ENCODE measurements at regions not wholly inside any gene's neighbourhood (a gene's known extent, or its start where the extent isn't known, plus 50 kb on each side); places are given as distances from the start of the nearest gene placed in this dataset.

DNA sequence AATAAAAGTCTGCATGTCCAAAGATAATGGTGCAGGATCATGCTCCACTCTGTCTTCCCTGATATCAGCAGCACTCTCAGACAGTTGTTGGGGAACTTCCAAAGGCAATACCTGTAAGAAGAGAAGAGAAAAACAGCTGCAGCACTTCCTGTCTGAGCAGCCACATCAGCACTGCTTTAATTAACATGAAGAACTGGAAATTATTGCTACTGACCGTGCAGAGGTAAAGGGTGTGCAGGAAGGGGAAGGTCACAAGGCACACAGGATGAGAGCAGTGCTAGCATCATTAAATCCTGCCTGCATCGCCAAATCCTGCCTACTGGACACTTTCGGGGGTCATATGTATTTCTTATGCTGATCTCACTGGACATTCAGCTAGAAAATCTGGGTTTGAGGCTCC lies 379.0 kb downstream of the LMX1A start (continued):
- TF ChIP-seq, protein P1, sequence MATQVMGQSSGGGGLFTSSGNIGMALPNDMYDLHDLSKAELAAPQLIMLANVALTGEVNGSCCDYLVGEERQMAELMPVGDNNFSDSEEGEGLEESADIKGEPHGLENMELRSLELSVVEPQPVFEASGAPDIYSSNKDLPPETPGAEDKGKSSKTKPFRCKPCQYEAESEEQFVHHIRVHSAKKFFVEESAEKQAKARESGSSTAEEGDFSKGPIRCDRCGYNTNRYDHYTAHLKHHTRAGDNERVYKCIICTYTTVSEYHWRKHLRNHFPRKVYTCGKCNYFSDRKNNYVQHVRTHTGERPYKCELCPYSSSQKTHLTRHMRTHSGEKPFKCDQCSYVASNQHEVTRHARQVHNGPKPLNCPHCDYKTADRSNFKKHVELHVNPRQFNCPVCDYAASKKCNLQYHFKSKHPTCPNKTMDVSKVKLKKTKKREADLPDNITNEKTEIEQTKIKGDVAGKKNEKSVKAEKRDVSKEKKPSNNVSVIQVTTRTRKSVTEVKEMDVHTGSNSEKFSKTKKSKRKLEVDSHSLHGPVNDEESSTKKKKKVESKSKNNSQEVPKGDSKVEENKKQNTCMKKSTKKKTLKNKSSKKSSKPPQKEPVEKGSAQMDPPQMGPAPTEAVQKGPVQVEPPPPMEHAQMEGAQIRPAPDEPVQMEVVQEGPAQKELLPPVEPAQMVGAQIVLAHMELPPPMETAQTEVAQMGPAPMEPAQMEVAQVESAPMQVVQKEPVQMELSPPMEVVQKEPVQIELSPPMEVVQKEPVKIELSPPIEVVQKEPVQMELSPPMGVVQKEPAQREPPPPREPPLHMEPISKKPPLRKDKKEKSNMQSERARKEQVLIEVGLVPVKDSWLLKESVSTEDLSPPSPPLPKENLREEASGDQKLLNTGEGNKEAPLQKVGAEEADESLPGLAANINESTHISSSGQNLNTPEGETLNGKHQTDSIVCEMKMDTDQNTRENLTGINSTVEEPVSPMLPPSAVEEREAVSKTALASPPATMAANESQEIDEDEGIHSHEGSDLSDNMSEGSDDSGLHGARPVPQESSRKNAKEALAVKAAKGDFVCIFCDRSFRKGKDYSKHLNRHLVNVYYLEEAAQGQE (IDR thresholded peaks at IDR 0.05; ENCODE audit: unreplicated experiment): no peak
- TF ChIP-seq CTCF (conservative IDR thresholded peaks at IDR 0.05; ENCODE audit: low read depth in 2 of 2): no peak
- no peak for TF ChIP-seq NANOG (IDR thresholded peaks at IDR 0.05; ENCODE audit: borderline replicate concordance)
- TF ChIP-seq JUNB (IDR thresholded peaks at IDR 0.05; ENCODE audit: unreplicated experiment): no peak
- no peak for TF ChIP-seq ZNF331 (CRISPR knock-in tag; IDR thresholded peaks at IDR 0.05; ENCODE audit: low read depth)
- no peak for TF ChIP-seq ZNF114 (CRISPR knock-in tag; IDR thresholded peaks at IDR 0.05)
- no peak for TF ChIP-seq EZH2phosphoT487 (IDR thresholded peaks at IDR 0.05; ENCODE audit: unreplicated experiment)
- no peak for TF ChIP-seq POLR2AphosphoS5 (IDR thresholded peaks at IDR 0.05; ENCODE audit: low read depth)

GRCh38 chr1:164971921-164972415 lies 384.5 kb downstream of the LMX1A start:
- DNase-seq (ENCODE audit: low spot score) (no peak), ATAC-seq (no peak)
- Histone ChIP-seq H3K4me3 (no peak overlapping the region), H3F3A (replicated peaks; ENCODE audit: low read depth) (no peaks in the 10 kb centered on the region), H3K27me3 (ENCODE audit: insufficient read depth) (no peaks in the 10 kb centered on the region), H4K20me1 (replicated peaks; ENCODE audit: insufficient read depth) (no peaks in the 10 kb centered on the region), H3K79me2 (replicated peaks; ENCODE audit: insufficient read depth) (no peaks in the 10 kb centered on the region), H3K9me2 (ENCODE audit: insufficient read depth) (peaks cover 8% of the 10 kb centered on the region; the same call in 1 of the 2 replicates), H3K4me2 (no peak overlapping the region), H2AFZ (no peak overlapping the region), H3K4me1 (ENCODE audit: insufficient read depth) (peaks cover 4% of the 10 kb centered on the region), H3K27ac (ENCODE audit: low read depth) (no peak overlapping the region), H3K36me3 (ENCODE audit: insufficient read depth) (no peaks in the 10 kb centered on the region)
- H3K27ac Mint-ChIP-seq: no peak overlapping the region
- H3K4me3 Mint-ChIP-seq: no peak overlapping the region
- no peaks in the 10 kb centered on the region for H3K27me3 Mint-ChIP-seq (ENCODE audit: insufficient read depth, low read depth, poor library complexity)
- H3K4me1 Mint-ChIP-seq: peaks cover 11% of the 10 kb centered on the region
- no peaks in the 10 kb centered on the region for H3K9me3 Mint-ChIP-seq
- H3K36me3 Mint-ChIP-seq (ENCODE audit: low read depth): no peaks in the 10 kb centered on the region
- TF ChIP-seq ZNF331 (CRISPR knock-in tag; IDR thresholded peaks at IDR 0.05; ENCODE audit: low read depth) (no peak), NANOG (IDR thresholded peaks at IDR 0.05; ENCODE audit: borderline replicate concordance) (no peak), ZNF114 (CRISPR knock-in tag; IDR thresholded peaks at IDR 0.05) (no peak), CREB1 (CRISPR knock-in tag; IDR thresholded peaks at IDR 0.05; ENCODE audit: low read depth) (no peak), POLR2AphosphoS5 (IDR thresholded peaks at IDR 0.05; ENCODE audit: low read depth) (no peak), EZH2 (IDR thresholded peaks at IDR 0.05; ENCODE audit: low read depth, unreplicated experiment) (no peak), STAT1 (IDR thresholded peaks at IDR 0.05; ENCODE audit: unreplicated experiment) (no peak), EZH2phosphoT487 (IDR thresholded peaks at IDR 0.05; ENCODE audit: unreplicated experiment) (no peak), CTCF (conservative IDR thresholded peaks at IDR 0.05; ENCODE audit: low read depth in 2 of 2) (no peak)
- TF ChIP-seq, protein P1 (IDR thresholded peaks at IDR 0.05; ENCODE audit: unreplicated experiment): no peak
- TF ChIP-seq, protein P2, sequence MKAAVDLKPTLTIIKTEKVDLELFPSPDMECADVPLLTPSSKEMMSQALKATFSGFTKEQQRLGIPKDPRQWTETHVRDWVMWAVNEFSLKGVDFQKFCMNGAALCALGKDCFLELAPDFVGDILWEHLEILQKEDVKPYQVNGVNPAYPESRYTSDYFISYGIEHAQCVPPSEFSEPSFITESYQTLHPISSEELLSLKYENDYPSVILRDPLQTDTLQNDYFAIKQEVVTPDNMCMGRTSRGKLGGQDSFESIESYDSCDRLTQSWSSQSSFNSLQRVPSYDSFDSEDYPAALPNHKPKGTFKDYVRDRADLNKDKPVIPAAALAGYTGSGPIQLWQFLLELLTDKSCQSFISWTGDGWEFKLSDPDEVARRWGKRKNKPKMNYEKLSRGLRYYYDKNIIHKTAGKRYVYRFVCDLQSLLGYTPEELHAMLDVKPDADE (IDR thresholded peaks at IDR 0.05): no peak

All from GM23338 (cell line).